H1 (cell line): ENCODE measurements at regions not wholly inside any gene's neighbourhood (a gene's known extent, or its start where the extent isn't known, plus 50 kb on each side); places are given as distances from the start of the nearest gene placed in this dataset.

ENCODE experiments used
- CTCF ChIA-PET: fragments of 300-600 bp; sonication (Branson Sonifier 250); formaldehyde crosslinking; loops from one replicate; lab custom pipeline; 2021; ENCODE audit not compliant: partially characterized antibody; lab: Charles Lee
- POLR2A ChIA-PET: fragments of 300-600 bp; sonication (Branson Sonifier 250); formaldehyde crosslinking; loops from one replicate; lab custom pipeline; 2021; ENCODE audit warnings: inconsistent platforms; ENCODE audit not compliant: partially characterized antibody; lab: Charles Lee
- DNase-seq, 2 experiments: peaks; one replicate each; pipeline versions ENCODE4 v3.0.0 to v3.0.0-alpha.2; 2010 to 2022; ENCODE audit warnings: low spot score in 2 of 2, low read depth in 1 of 2, mixed read lengths in 1 of 2
- FAIRE-seq: peaks from 2 replicates; lab custom pipeline; 2011; peaks lifted over from hg19 to GRCh38; lab: Jason Lieb, UNC
- H2AFZ ChIP-seq: 2 replicates; pipeline ENCODE4 v1.8.1; 2012; ENCODE audit warnings: low read length, inconsistent platforms
- H2AK5ac ChIP-seq: 2 replicates; pipeline ENCODE4 v1.6.1; 2013; ENCODE audit warnings: low read depth, low read length
- H2BK120ac ChIP-seq: replicated peaks from 2 replicates; pipeline ENCODE3; 2013; ENCODE audit warnings: low read depth, low read length, inconsistent platforms
- H2BK12ac ChIP-seq: 2 replicates; pipeline ENCODE4 v1.6.1; 2013; ENCODE audit warnings: low read depth, low read length
- H2BK15ac ChIP-seq: 2 replicates; pipeline ENCODE4 v1.6.1; 2013; ENCODE audit warnings: low read length
- H2BK20ac ChIP-seq: 2 replicates; pipeline ENCODE4 v1.6.1; 2013; ENCODE audit warnings: low read length
- H2BK5ac ChIP-seq: 2 replicates; pipeline ENCODE4 v1.6.1; 2013; ENCODE audit warnings: low read depth, low read length
- H3K14ac ChIP-seq: 2 replicates; pipeline ENCODE4 v1.6.1; 2013; ENCODE audit warnings: inconsistent platforms; ENCODE audit not compliant: insufficient read length
- H3K18ac ChIP-seq: 2 replicates; pipeline ENCODE4 v1.6.1; 2013; ENCODE audit warnings: low read length; ENCODE audit errors: extremely low read depth
- H3K23ac ChIP-seq: 2 replicates; pipeline ENCODE4 v1.6.1; 2013; ENCODE audit warnings: inconsistent platforms; ENCODE audit not compliant: insufficient read length
- H3K23me2 ChIP-seq: 2 replicates; pipeline ENCODE4 v1.6.1; 2013; ENCODE audit warnings: low read depth, low read length
- H3K27ac ChIP-seq: 2 replicates; pipeline ENCODE4 v1.6.1; 2011; ENCODE audit warnings: low read depth, low read length, inconsistent platforms
- H3K27me3 ChIP-seq, 4 experiments: replicated peaks in 1 of 4; 1 replicate in 1 of 4; 2 replicates in 3 of 4; pipeline versions ENCODE4 v1.6.1 to v1.8.1; 2011 to 2013; ENCODE audit warnings: low read length in 3 of 4, mild to moderate bottlenecking in 3 of 4, inconsistent platforms in 2 of 4, mixed read lengths in 2 of 4, moderate library complexity in 1 of 4; ENCODE audit not compliant: control insufficient read depth in 3 of 4, insufficient read depth in 3 of 4; ENCODE audit errors: extremely low read depth in 1 of 4
- H3K36me3 ChIP-seq, 4 experiments: 2 replicates each; pipeline versions ENCODE4 v1.6.1 to v1.8.1; 2011 to 2013; ENCODE audit warnings: mild to moderate bottlenecking in 4 of 4, low read length in 3 of 4, moderate library complexity in 2 of 4, control low read depth in 1 of 4, inconsistent platforms in 1 of 4; ENCODE audit not compliant: insufficient read depth in 4 of 4, control insufficient read depth in 2 of 4
- H3K4ac ChIP-seq: replicated peaks from 2 replicates; pipeline ENCODE3; 2013; ENCODE audit warnings: low read length, low read depth, mixed read lengths, inconsistent platforms; ENCODE audit not compliant: insufficient read length
- H3K4me1 ChIP-seq, 4 experiments: replicated peaks in 1 of 4; 1 replicate in 1 of 4; 2 replicates in 3 of 4; pipeline versions ENCODE4 v1.6.1 to v1.8.1; 2011 to 2013; ENCODE audit warnings: low read length in 3 of 4, inconsistent platforms in 2 of 4, mixed read lengths in 1 of 4; ENCODE audit not compliant: insufficient read depth in 4 of 4, control insufficient read depth in 3 of 4
- H3K4me2 ChIP-seq, 2 experiments: 2 replicates each; pipeline versions ENCODE4 v1.6.1 to v1.8.1; 2011 to 2013; ENCODE audit warnings: low read depth in 2 of 2, low read length in 2 of 2, control low read depth in 1 of 2, inconsistent platforms in 1 of 2, mild to moderate bottlenecking in 1 of 2; ENCODE audit not compliant: insufficient read depth in 1 of 2
- H3K4me3 ChIP-seq, 4 experiments: fragments of 200-600, 300-600 bp in 1 of 4; sonication (generic), shearing (Covaris generic), sonication (Bioruptor Twin) in 1 of 4; 2 replicates each; pipeline versions ENCODE4 v1.5.1 to v1.8.1; 2011 to 2016; ENCODE audit warnings: low read length in 4 of 4, low read depth in 3 of 4, control low read depth in 2 of 4, inconsistent platforms in 2 of 4, mild to moderate bottlenecking in 2 of 4, mixed read lengths in 1 of 4, moderate library complexity in 1 of 4; ENCODE audit not compliant: insufficient read depth in 2 of 4; ENCODE audit errors: extremely low read depth in 1 of 4
- H3K56ac ChIP-seq: replicated peaks from 2 replicates; pipeline ENCODE3; 2013; ENCODE audit warnings: low read depth, mild to moderate bottlenecking, mixed read lengths, low read length, inconsistent platforms; ENCODE audit not compliant: insufficient read length
- H3K79me1 ChIP-seq: 2 replicates; pipeline ENCODE4 v1.6.1; 2013; ENCODE audit warnings: low read depth, low read length, control low read depth
- H3K79me2 ChIP-seq, 2 experiments: 2 replicates each; pipeline versions ENCODE4 v1.6.1 to v1.8.1; 2012 to 2013; ENCODE audit warnings: low read length in 2 of 2, mild to moderate bottlenecking in 2 of 2, inconsistent platforms in 1 of 2; ENCODE audit not compliant: insufficient read depth in 2 of 2, control insufficient read depth in 1 of 2
- H3K9ac ChIP-seq, 4 experiments: replicated peaks in 1 of 4; 1 replicate in 1 of 4; 2 replicates in 3 of 4; pipeline versions ENCODE4 v1.6.1 to v1.8.1; 2011 to 2013; ENCODE audit warnings: low read depth in 3 of 4, low read length in 3 of 4, control low read depth in 2 of 4, mild to moderate bottlenecking in 2 of 4, moderate library complexity in 2 of 4, inconsistent platforms in 1 of 4; ENCODE audit errors: extremely low read depth in 1 of 4
- H3K9me3 ChIP-seq, 2 experiments: 2 replicates each; pipeline versions ENCODE4 v1.6.1 to v1.8.1; 2012 to 2013; ENCODE audit warnings: mild to moderate bottlenecking in 2 of 2, moderate library complexity in 2 of 2, control low read depth in 1 of 2, inconsistent platforms in 1 of 2, low read depth in 1 of 2, low read length in 1 of 2, mixed read lengths in 1 of 2; ENCODE audit not compliant: insufficient read depth in 2 of 2
- H4K20me1 ChIP-seq, 2 experiments: replicated peaks in 1 of 2; 2 replicates each; pipeline versions ENCODE3 to v1.8.1; 2011 to 2013; ENCODE audit warnings: inconsistent platforms in 2 of 2, low read length in 2 of 2, mild to moderate bottlenecking in 1 of 2; ENCODE audit not compliant: insufficient read depth in 2 of 2, control insufficient read depth in 1 of 2
- H4K5ac ChIP-seq: 2 replicates; pipeline ENCODE4 v1.6.1; 2013; ENCODE audit warnings: low read length, low read depth, mixed read lengths, inconsistent platforms; ENCODE audit not compliant: insufficient read length
- H4K8ac ChIP-seq: 2 replicates; pipeline ENCODE4 v1.8.0; 2013; ENCODE audit warnings: mild to moderate bottlenecking, moderate library complexity, low read length, inconsistent platforms; ENCODE audit not compliant: insufficient read depth; ENCODE audit errors: extremely low read depth
- H4K91ac ChIP-seq: replicated peaks from 2 replicates; pipeline ENCODE3; 2013; ENCODE audit warnings: low read length, mixed read lengths, inconsistent platforms; ENCODE audit not compliant: insufficient read length
- ATF2 ChIP-seq: IDR thresholded peaks from 2 replicates; pipeline ENCODE4 v1.6.1; 2012; ENCODE audit warnings: low read length, inconsistent platforms
- CHD1 ChIP-seq: IDR thresholded peaks from 2 replicates; pipeline ENCODE4 v1.6.1; 2012; ENCODE audit warnings: low read depth, low read length, improper control_type of control experiment
- EZH2 ChIP-seq: fragments of 200-600 bp; sonication (generic); IDR thresholded peaks from 2 replicates; pipeline ENCODE4 v1.7.1; 2012; ENCODE audit warnings: low read depth, mild to moderate bottlenecking, moderate library complexity, low read length, inconsistent platforms; ENCODE audit not compliant: severe bottlenecking
- HDAC6 ChIP-seq: IDR thresholded peaks from one replicate; pipeline ENCODE4 v1.7.1; 2012; ENCODE audit warnings: low read depth, mild to moderate bottlenecking, inconsistent platforms, low read length, moderate library complexity
- KDM4A ChIP-seq: IDR thresholded peaks from one replicate; pipeline ENCODE4 v1.7.1; 2012; ENCODE audit warnings: low read depth, mild to moderate bottlenecking, moderate library complexity, low read length, inconsistent platforms; ENCODE audit not compliant: severe bottlenecking
- KDM5A ChIP-seq: fragments of 200-600 bp; IDR thresholded peaks from 2 replicates; pipeline ENCODE4 v1.7.1; 2012; ENCODE audit warnings: mild to moderate bottlenecking, low read length, inconsistent platforms, mixed read lengths
- MAX ChIP-seq: IDR thresholded peaks from 2 replicates; pipeline ENCODE4 v1.6.1; 2012; ENCODE audit warnings: inconsistent platforms
- POLR2A ChIP-seq, 2 experiments: IDR thresholded peaks; 1 replicate in 1 of 2; 2 replicates in 1 of 2; pipeline ENCODE4 v1.6.1; 2011; ENCODE audit warnings: low read depth in 2 of 2, low read length in 2 of 2, mild to moderate bottlenecking in 2 of 2; ENCODE audit errors: control extremely low read depth in 1 of 2
- SIN3A ChIP-seq, 2 experiments: IDR thresholded peaks in 1 of 2; conservative IDR thresholded peaks in 1 of 2; 2 replicates each; pipeline ENCODE4 v1.6.1; 2011 to 2012; ENCODE audit warnings: low read length in 2 of 2, improper control_type of control experiment in 1 of 2, low read depth in 1 of 2, mild to moderate bottlenecking in 1 of 2
- WGBS, 2 experiments: shearing (Covaris generic) in 1 of 2; methylation state at CpG; one replicate each; pipeline versions ENCODE4 v1.1.6 to v1.1.7; 2013 to 2015; ENCODE audit warnings: low lambda C conversion rate in 2 of 2, mixed read lengths in 2 of 2, inconsistent platforms in 1 of 2, low coverage in 1 of 2, missing lambda C conversion rate in 1 of 2; ENCODE audit not compliant: insufficient replicate concordance in 2 of 2, insufficient coverage in 1 of 2, insufficient read length in 1 of 2; ENCODE audit errors: extremely low coverage in 1 of 2, missing lambda C conversion rate in 1 of 2; 5-methylcytosine and 5-hydroxymethylcytosine counted together

DNA sequence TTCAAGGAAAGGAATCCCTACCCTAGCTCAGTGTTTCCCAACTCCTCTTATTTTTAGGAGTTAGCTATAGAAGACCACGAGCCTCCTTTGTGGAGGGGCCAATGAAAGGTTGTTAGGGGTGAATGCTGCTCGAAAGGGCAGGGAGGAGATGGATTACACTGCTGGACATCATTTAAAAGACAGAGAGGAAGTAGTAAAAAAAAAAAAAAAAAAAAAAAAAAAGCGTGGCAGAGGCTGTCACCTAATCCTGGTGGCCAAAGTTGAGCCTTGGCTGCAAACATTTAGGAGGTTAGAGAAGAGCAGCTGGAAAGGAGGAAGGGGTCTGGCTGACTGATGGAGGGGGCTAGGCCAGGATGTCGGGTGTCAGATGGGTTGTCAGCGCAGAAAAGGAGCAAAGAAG lies 139.0 kb upstream of the KLF7 start:
- H2BK20ac ChIP-seq: no peak overlapping the region
- no peak overlapping the region for H2AK5ac ChIP-seq
- H3K23me2 ChIP-seq: no peaks in the 10 kb centered on the region
- H4K20me1 ChIP-seq: no peaks in the 10 kb centered on the region
- H3K4me2 ChIP-seq: no peak overlapping the region
- no peak overlapping the region for H3K27ac ChIP-seq
- H4K5ac ChIP-seq: no peak overlapping the region
- H3K56ac ChIP-seq: no peak overlapping the region
- no peak overlapping the region for H3K4ac ChIP-seq
- POLR2A ChIA-PET: no interaction called here
- H3K23ac ChIP-seq: no peak overlapping the region
- no peak overlapping the region for H3K18ac ChIP-seq
- no peak overlapping the region for H2BK12ac ChIP-seq
- WGBS, 2 experiments: 87% methylated on average over 4 of the region's 5 CpGs; no CpG with 5 or more reads in 1 of the 2 experiments
- no peak overlapping the region for H3K14ac ChIP-seq
- CTCF ChIA-PET: interaction anchor here (1.2 to 1.3 kb wide), 2 partner anchors 14 to 115 kb away, joined by 3 read pairs; no protein-coding TSS in a partner anchor
- no peaks in the 10 kb centered on the region for H3K36me3 ChIP-seq
- H2BK15ac ChIP-seq: no peak overlapping the region
- FAIRE-seq (no peak), DNase-seq (no peak)
- H3K4me1 ChIP-seq: no peaks in the 10 kb centered on the region
- no peak overlapping the region for H2BK120ac ChIP-seq
- no peak overlapping the region for H3K9ac ChIP-seq
- no peaks in the 10 kb centered on the region for H3K27me3 ChIP-seq
- no peak overlapping the region for H4K8ac ChIP-seq
- H3K9me3 ChIP-seq: no peaks in the 10 kb centered on the region
- no peak overlapping the region for H4K91ac ChIP-seq
- H2AFZ ChIP-seq: no peak overlapping the region
- no peak overlapping the region for H3K4me3 ChIP-seq
- no peak overlapping the region for H2BK5ac ChIP-seq
- H3K79me1 ChIP-seq: no peaks in the 10 kb centered on the region
- no peaks in the 10 kb centered on the region for H3K79me2 ChIP-seq
- TF ChIP-seq POLR2A (IDR thresholded peaks at IDR 0.05; ENCODE audit: control extremely low read depth in 1 of 2, low read depth in 2 of 2, low read length in 2 of 2) (no peak), SIN3A (conservative IDR thresholded peaks at IDR 0.05 in 1 of 2, IDR thresholded peaks at IDR 0.05 in 1 of 2; ENCODE audit: low read depth in 1 of 2, low read length in 2 of 2) (no peak), KDM4A (no peak), HDAC6 (no peak), KDM5A (no peak), CHD1 (no peak), MAX (no peak), ATF2 (no peak), EZH2 (no peak)
